WTC11 (cell line): ENCODE measurements at regions not wholly inside any gene's neighbourhood (a gene's known extent, or its start where the extent isn't known, plus 50 kb on each side); places are given as distances from the start of the nearest gene placed in this dataset.

Experiments
- ATAC-seq: fragments of 200-7000 bp; cut with Tn5 transposase; 2 replicates; pipeline ENCODE4 v1.10.0; 2021; ENCODE audit warnings: mild to moderate bottlenecking, moderate library complexity
- CTCF ChIA-PET: fragments of 300-600 bp; sonication (Branson Sonifier 250); formaldehyde crosslinking; loops from one replicate; lab custom pipeline; 2021; ENCODE audit warnings: antibody characterized with exemption; lab: Charles Lee
- POLR2A ChIA-PET: fragments of 350-600 bp; sonication (Branson Sonifier 250); formaldehyde crosslinking; loops from one replicate; lab custom pipeline; 2021; ENCODE audit warnings: antibody characterized with exemption; lab: Charles Lee
- DNase-seq: peaks from one replicate; pipeline ENCODE4 v3.0.0; 2021; ENCODE audit warnings: low spot score
- H3K27ac Mint-ChIP-seq: 2 replicates; pipeline ENCODE4 v1.8.0; 2021; ENCODE audit warnings: mixed read lengths
- H3K27me3 Mint-ChIP-seq: 2 replicates; pipeline ENCODE4 v1.8.0; 2021; ENCODE audit warnings: low read depth, mild to moderate bottlenecking, moderate library complexity, mixed read lengths
- H3K36me3 Mint-ChIP-seq: 2 replicates; pipeline ENCODE4 v1.8.0; 2021; ENCODE audit warnings: mixed read lengths
- H3K4me1 Mint-ChIP-seq: 2 replicates; pipeline ENCODE4 v1.8.0; 2022; ENCODE audit warnings: mixed read lengths
- H3K4me3 Mint-ChIP-seq: 2 replicates; pipeline ENCODE4 v1.8.0; 2021; ENCODE audit warnings: mild to moderate bottlenecking, moderate library complexity, mixed read lengths
- H3K9me3 Mint-ChIP-seq: 2 replicates; pipeline ENCODE4 v1.8.0; 2021; ENCODE audit warnings: mixed read lengths
- CREM ChIP-seq: sonication (generic); formaldehyde crosslinking; IDR thresholded peaks from 2 replicates; pipeline ENCODE4 v1.8.1; 2022; ENCODE audit warnings: mild to moderate bottlenecking, missing genetic modification reagents, moderate library complexity
- ELF4 ChIP-seq: sonication (generic); formaldehyde crosslinking; IDR thresholded peaks from 2 replicates; pipeline ENCODE4 v1.8.1; 2022; ENCODE audit warnings: low read depth, mild to moderate bottlenecking, moderate library complexity, missing genetic modification reagents
- IRF2 ChIP-seq: sonication (generic); formaldehyde crosslinking; IDR thresholded peaks from 2 replicates; pipeline ENCODE4 v1.8.0; 2022; ENCODE audit warnings: low read depth, missing genetic modification reagents, borderline replicate concordance
- JAZF1 ChIP-seq: fragments of 250-450 bp; sonication (Bioruptor Pico); IDR thresholded peaks from 2 replicates; pipeline ENCODE4 v1.9.0; 2021; ENCODE audit warnings: moderate library complexity, mild to moderate bottlenecking, inconsistent platforms
- JUN ChIP-seq: sonication (generic); formaldehyde crosslinking; IDR thresholded peaks from 2 replicates; pipeline ENCODE4 v1.8.0; 2023; ENCODE audit warnings: mild to moderate bottlenecking, missing genetic modification reagents
- KAT7 ChIP-seq: sonication (generic); formaldehyde crosslinking; IDR thresholded peaks from 2 replicates; pipeline ENCODE4 v1.8.1; 2023; ENCODE audit warnings: missing genetic modification reagents, mild to moderate bottlenecking, borderline replicate concordance
- TEAD4 ChIP-seq: sonication (generic); formaldehyde crosslinking; IDR thresholded peaks from 2 replicates; pipeline ENCODE4 v1.8.0; 2022; ENCODE audit warnings: mild to moderate bottlenecking, missing genetic modification reagents
- TP53 ChIP-seq: sonication (generic); formaldehyde crosslinking; IDR thresholded peaks from 2 replicates; pipeline ENCODE4 v1.8.1; 2023; ENCODE audit warnings: mild to moderate bottlenecking, missing genetic modification reagents
- ZBTB21 ChIP-seq: sonication (generic); formaldehyde crosslinking; IDR thresholded peaks from 2 replicates; pipeline ENCODE4 v1.8.1; 2023; ENCODE audit warnings: mild to moderate bottlenecking, missing genetic modification reagents, borderline replicate concordance
- ZNF219 ChIP-seq: sonication (generic); formaldehyde crosslinking; IDR thresholded peaks from 2 replicates; pipeline ENCODE4 v1.8.0; 2023; ENCODE audit warnings: missing genetic modification reagents, mild to moderate bottlenecking, borderline replicate concordance
- ZNF416 ChIP-seq: fragments of 250-450 bp; sonication (Bioruptor Pico); IDR thresholded peaks from 2 replicates; pipeline ENCODE4 v1.9.0; 2021; ENCODE audit warnings: mild to moderate bottlenecking, inconsistent platforms
- ZNF423 ChIP-seq: fragments of 250-450 bp; sonication (Bioruptor Pico); IDR thresholded peaks from 2 replicates; pipeline ENCODE4 v2.1.2; 2022; ENCODE audit warnings: mild to moderate bottlenecking, moderate library complexity
- ZNF671 ChIP-seq: fragments of 250-450 bp; sonication (Bioruptor Pico); IDR thresholded peaks from 2 replicates; pipeline ENCODE4 v1.8.0; 2021; ENCODE audit warnings: mild to moderate bottlenecking
- TF ChIP-seq, protein P1 (sequence below): fragments of 250-450 bp; sonication (Bioruptor Pico); IDR thresholded peaks from 2 replicates; pipeline ENCODE4 v1.9.0; 2021; ENCODE audit warnings: mild to moderate bottlenecking, borderline replicate concordance
- TF ChIP-seq, protein P2 (sequence below): sonication (generic); formaldehyde crosslinking; IDR thresholded peaks from 2 replicates; pipeline ENCODE4 v1.8.0; 2023; ENCODE audit warnings: missing genetic modification reagents, mild to moderate bottlenecking, borderline replicate concordance
- TF ChIP-seq, protein P3 (sequence below): sonication (generic); formaldehyde crosslinking; IDR thresholded peaks from 2 replicates; pipeline ENCODE4 v1.8.1; 2023; ENCODE audit warnings: mild to moderate bottlenecking, missing genetic modification reagents, borderline replicate concordance
- TF ChIP-seq, protein P4 (sequence below): sonication (generic); formaldehyde crosslinking; IDR thresholded peaks from 2 replicates; pipeline ENCODE4 v1.8.0; 2022; ENCODE audit warnings: mild to moderate bottlenecking, missing genetic modification reagents
- TF ChIP-seq, protein P5 (sequence below): sonication (generic); formaldehyde crosslinking; IDR thresholded peaks from 2 replicates; pipeline ENCODE4 v1.8.0; 2022; ENCODE audit warnings: missing genetic modification reagents
- TF ChIP-seq, protein P6 (sequence below): sonication (generic); formaldehyde crosslinking; IDR thresholded peaks from 2 replicates; pipeline ENCODE4 v1.8.1; 2022; ENCODE audit warnings: mild to moderate bottlenecking, moderate library complexity, missing genetic modification reagents

DNA sequence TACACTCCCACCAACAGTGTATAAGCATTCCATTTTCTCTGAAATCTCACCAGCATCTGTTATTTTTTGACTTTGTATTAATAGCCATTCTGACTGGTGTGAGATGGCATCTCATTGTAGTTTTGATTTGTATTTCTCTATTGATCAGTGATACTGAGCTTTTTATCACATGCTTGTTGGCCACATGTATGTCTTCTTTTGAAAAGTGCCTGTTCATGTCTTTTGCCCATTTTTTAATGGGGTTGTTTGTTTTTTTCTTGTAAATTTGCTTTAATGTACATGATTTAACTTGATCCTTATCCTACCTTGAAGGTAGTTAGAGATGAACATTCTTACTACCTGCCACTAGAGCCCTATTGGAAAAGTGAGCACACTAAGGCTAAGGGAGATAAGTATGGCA, 151.2 kb upstream of the KIF2A start (continued):
- TF ChIP-seq, protein P1, sequence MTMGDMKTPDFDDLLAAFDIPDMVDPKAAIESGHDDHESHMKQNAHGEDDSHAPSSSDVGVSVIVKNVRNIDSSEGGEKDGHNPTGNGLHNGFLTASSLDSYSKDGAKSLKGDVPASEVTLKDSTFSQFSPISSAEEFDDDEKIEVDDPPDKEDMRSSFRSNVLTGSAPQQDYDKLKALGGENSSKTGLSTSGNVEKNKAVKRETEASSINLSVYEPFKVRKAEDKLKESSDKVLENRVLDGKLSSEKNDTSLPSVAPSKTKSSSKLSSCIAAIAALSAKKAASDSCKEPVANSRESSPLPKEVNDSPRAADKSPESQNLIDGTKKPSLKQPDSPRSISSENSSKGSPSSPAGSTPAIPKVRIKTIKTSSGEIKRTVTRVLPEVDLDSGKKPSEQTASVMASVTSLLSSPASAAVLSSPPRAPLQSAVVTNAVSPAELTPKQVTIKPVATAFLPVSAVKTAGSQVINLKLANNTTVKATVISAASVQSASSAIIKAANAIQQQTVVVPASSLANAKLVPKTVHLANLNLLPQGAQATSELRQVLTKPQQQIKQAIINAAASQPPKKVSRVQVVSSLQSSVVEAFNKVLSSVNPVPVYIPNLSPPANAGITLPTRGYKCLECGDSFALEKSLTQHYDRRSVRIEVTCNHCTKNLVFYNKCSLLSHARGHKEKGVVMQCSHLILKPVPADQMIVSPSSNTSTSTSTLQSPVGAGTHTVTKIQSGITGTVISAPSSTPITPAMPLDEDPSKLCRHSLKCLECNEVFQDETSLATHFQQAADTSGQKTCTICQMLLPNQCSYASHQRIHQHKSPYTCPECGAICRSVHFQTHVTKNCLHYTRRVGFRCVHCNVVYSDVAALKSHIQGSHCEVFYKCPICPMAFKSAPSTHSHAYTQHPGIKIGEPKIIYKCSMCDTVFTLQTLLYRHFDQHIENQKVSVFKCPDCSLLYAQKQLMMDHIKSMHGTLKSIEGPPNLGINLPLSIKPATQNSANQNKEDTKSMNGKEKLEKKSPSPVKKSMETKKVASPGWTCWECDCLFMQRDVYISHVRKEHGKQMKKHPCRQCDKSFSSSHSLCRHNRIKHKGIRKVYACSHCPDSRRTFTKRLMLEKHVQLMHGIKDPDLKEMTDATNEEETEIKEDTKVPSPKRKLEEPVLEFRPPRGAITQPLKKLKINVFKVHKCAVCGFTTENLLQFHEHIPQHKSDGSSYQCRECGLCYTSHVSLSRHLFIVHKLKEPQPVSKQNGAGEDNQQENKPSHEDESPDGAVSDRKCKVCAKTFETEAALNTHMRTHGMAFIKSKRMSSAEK = no peak
- TF ChIP-seq, protein P2, sequence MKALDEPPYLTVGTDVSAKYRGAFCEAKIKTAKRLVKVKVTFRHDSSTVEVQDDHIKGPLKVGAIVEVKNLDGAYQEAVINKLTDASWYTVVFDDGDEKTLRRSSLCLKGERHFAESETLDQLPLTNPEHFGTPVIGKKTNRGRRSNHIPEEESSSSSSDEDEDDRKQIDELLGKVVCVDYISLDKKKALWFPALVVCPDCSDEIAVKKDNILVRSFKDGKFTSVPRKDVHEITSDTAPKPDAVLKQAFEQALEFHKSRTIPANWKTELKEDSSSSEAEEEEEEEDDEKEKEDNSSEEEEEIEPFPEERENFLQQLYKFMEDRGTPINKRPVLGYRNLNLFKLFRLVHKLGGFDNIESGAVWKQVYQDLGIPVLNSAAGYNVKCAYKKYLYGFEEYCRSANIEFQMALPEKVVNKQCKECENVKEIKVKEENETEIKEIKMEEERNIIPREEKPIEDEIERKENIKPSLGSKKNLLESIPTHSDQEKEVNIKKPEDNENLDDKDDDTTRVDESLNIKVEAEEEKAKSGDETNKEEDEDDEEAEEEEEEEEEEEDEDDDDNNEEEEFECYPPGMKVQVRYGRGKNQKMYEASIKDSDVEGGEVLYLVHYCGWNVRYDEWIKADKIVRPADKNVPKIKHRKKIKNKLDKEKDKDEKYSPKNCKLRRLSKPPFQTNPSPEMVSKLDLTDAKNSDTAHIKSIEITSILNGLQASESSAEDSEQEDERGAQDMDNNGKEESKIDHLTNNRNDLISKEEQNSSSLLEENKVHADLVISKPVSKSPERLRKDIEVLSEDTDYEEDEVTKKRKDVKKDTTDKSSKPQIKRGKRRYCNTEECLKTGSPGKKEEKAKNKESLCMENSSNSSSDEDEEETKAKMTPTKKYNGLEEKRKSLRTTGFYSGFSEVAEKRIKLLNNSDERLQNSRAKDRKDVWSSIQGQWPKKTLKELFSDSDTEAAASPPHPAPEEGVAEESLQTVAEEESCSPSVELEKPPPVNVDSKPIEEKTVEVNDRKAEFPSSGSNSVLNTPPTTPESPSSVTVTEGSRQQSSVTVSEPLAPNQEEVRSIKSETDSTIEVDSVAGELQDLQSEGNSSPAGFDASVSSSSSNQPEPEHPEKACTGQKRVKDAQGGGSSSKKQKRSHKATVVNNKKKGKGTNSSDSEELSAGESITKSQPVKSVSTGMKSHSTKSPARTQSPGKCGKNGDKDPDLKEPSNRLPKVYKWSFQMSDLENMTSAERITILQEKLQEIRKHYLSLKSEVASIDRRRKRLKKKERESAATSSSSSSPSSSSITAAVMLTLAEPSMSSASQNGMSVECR (CRISPR knock-in tag) = no peak
- TF ChIP-seq CREM (CRISPR knock-in tag) = no peak
- no peak for TF ChIP-seq ZNF416
- TF ChIP-seq ELF4 (CRISPR knock-in tag) = no peak
- TF ChIP-seq JAZF1 (CRISPR knock-in tag) = no peak
- TF ChIP-seq, protein P3, sequence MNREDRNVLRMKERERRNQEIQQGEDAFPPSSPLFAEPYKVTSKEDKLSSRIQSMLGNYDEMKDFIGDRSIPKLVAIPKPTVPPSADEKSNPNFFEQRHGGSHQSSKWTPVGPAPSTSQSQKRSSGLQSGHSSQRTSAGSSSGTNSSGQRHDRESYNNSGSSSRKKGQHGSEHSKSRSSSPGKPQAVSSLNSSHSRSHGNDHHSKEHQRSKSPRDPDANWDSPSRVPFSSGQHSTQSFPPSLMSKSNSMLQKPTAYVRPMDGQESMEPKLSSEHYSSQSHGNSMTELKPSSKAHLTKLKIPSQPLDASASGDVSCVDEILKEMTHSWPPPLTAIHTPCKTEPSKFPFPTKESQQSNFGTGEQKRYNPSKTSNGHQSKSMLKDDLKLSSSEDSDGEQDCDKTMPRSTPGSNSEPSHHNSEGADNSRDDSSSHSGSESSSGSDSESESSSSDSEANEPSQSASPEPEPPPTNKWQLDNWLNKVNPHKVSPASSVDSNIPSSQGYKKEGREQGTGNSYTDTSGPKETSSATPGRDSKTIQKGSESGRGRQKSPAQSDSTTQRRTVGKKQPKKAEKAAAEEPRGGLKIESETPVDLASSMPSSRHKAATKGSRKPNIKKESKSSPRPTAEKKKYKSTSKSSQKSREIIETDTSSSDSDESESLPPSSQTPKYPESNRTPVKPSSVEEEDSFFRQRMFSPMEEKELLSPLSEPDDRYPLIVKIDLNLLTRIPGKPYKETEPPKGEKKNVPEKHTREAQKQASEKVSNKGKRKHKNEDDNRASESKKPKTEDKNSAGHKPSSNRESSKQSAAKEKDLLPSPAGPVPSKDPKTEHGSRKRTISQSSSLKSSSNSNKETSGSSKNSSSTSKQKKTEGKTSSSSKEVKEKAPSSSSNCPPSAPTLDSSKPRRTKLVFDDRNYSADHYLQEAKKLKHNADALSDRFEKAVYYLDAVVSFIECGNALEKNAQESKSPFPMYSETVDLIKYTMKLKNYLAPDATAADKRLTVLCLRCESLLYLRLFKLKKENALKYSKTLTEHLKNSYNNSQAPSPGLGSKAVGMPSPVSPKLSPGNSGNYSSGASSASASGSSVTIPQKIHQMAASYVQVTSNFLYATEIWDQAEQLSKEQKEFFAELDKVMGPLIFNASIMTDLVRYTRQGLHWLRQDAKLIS (CRISPR knock-in tag) = no peak
- TF ChIP-seq TP53 (CRISPR knock-in tag) = no peak
- no peak for TF ChIP-seq TEAD4 (CRISPR knock-in tag)
- TF ChIP-seq, protein P4, sequence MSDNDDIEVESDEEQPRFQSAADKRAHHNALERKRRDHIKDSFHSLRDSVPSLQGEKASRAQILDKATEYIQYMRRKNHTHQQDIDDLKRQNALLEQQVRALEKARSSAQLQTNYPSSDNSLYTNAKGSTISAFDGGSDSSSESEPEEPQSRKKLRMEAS (CRISPR knock-in tag) = no peak
- TF ChIP-seq, all 79 proteins: peak for 0

DNA sequence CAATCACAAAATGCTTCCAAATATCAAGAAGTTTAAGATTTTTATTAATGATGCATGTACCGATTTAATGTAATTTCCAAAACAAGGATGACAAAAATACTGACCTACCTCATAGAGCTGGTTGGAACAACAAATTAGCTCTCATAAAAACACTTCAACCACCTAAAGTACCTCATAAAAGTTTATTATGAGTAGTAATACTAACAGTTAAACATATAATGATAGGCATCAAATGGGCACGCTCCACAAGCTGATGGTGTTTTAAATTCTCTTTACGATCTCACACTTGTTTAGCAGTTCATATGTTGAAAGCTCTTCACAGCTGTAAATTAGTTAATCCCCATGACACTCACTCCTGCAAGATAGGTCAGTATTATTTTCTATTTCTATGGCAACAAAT, 150.0 kb upstream of the KIF2A start:
- H3K27me3 Mint-ChIP-seq = no peaks in the 10 kb centered on the region; the same call in 1 of the 2 replicates
- TF ChIP-seq, protein P5, sequence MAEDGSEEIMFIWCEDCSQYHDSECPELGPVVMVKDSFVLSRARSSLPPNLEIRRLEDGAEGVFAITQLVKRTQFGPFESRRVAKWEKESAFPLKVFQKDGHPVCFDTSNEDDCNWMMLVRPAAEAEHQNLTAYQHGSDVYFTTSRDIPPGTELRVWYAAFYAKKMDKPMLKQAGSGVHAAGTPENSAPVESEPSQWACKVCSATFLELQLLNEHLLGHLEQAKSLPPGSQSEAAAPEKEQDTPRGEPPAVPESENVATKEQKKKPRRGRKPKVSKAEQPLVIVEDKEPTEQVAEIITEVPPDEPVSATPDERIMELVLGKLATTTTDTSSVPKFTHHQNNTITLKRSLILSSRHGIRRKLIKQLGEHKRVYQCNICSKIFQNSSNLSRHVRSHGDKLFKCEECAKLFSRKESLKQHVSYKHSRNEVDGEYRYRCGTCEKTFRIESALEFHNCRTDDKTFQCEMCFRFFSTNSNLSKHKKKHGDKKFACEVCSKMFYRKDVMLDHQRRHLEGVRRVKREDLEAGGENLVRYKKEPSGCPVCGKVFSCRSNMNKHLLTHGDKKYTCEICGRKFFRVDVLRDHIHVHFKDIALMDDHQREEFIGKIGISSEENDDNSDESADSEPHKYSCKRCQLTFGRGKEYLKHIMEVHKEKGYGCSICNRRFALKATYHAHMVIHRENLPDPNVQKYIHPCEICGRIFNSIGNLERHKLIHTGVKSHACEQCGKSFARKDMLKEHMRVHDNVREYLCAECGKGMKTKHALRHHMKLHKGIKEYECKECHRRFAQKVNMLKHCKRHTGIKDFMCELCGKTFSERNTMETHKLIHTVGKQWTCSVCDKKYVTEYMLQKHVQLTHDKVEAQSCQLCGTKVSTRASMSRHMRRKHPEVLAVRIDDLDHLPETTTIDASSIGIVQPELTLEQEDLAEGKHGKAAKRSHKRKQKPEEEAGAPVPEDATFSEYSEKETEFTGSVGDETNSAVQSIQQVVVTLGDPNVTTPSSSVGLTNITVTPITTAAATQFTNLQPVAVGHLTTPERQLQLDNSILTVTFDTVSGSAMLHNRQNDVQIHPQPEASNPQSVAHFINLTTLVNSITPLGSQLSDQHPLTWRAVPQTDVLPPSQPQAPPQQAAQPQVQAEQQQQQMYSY (CRISPR knock-in tag) = no peak
- TF ChIP-seq, protein P6, sequence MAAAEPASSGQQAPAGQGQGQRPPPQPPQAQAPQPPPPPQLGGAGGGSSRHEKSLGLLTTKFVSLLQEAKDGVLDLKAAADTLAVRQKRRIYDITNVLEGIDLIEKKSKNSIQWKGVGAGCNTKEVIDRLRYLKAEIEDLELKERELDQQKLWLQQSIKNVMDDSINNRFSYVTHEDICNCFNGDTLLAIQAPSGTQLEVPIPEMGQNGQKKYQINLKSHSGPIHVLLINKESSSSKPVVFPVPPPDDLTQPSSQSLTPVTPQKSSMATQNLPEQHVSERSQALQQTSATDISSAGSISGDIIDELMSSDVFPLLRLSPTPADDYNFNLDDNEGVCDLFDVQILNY = no peak
- TF ChIP-seq KAT7 (CRISPR knock-in tag) (no peak), JUN (CRISPR knock-in tag) (no peak), ZNF219 (no peak), ZBTB21 (CRISPR knock-in tag) (no peak), ZNF671 (no peak), IRF2 (no peak), ZNF423 (no peak)
- DNase-seq (no peak), ATAC-seq (no peak)
- no peak overlapping the region for H3K4me3 Mint-ChIP-seq
- POLR2A ChIA-PET = no interaction called here
- CTCF ChIA-PET = interaction anchor here (0.8 kb wide), 1 partner anchor 339 kb away, joined by 3 read pairs; no protein-coding TSS in a partner anchor
- H3K4me1 Mint-ChIP-seq = no peaks in the 10 kb centered on the region
- peaks cover 62% of the 10 kb centered on the region for H3K9me3 Mint-ChIP-seq
- H3K27ac Mint-ChIP-seq = no peak overlapping the region
- peaks cover 40% of the 10 kb centered on the region for H3K36me3 Mint-ChIP-seq
